ENCODE measurements at regions not wholly inside any gene's neighbourhood (a gene's known extent, or its start where the extent isn't known, plus 50 kb on each side); places are given as distances from the start of the nearest gene placed in this dataset.

DNA sequence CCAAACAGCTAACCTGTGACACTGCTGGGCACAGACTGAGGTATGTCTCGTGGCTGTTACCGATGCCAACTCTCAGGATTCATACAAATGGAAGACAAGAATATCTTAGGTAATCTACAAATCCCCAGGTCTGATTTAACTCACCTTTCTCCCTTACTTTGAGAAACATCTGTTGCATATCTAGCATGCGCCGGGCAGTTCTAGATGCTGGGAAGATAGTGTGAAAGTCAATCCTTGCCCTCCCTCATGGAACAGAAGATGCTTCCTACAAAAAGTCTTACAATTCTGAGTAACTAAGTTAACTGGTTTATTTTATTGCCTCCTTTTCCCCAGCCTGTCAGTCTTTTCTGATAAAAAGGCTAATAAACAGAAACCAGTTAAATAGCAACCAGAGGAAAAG, 212.2 kb upstream of the FAT1 start:
- DNase-seq = no peak
- Mint-ChIP-seq H3K27me3 (ENCODE audit: low read depth) (no peaks in the 10 kb centered on the region), H3K27ac (no peak overlapping the region), H3K9me3 (peaks cover 7% of the 10 kb centered on the region), H3K36me3 (ENCODE audit: low read depth) (no peaks in the 10 kb centered on the region), H3K4me3 (no peak overlapping the region), H3K4me1 (ENCODE audit: low read depth) (no peaks in the 10 kb centered on the region)
- intact Hi-C loops (cut with micrococcal nuclease) = no loop called here
- CTCF ChIA-PET = no interaction called here

DNA sequence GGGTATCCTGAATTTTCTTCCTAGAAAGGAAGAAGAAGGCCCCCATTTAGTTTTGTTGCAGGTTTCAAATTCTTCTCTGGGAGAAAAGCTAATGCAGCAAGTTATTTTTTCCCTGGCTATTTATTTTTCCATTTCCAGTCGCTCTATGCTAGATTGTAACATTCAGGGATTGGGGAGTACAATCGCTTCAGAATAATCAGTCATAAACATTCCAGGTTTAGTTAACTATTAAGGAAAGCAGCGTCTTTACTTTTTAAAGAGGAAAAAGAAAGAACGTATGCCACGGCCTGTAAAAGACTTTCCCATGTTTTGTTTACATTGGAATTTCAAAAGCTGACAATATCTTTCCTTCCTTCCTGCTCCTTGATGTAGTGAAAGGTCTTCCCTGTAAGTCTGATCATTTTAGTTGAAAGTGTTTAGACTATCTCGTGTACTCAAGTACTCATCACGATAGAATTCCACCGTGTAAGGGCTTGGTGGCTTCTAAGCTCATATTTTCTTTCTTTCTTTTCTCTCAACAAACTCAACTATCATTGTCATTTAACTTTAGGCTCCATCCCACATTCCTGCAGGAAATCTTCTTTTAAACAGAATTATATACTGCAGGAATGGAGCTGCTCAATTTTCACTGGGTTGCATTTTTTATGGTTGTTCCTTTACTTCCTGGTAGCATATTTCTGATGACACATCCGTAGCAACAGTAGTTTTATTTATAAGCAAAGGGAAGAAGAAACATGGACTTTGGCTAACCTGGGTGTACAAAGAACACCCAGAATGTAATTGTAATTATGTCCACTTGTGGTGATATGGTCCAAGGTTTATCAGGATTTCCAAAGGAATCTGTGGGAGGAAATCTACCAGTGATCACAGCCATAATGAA, 213.1 kb upstream of the FAT1 start:
- H3K4me1 Mint-ChIP-seq (ENCODE audit: low read depth) = no peaks in the 10 kb centered on the region
- no peak overlapping the region for H3K4me3 Mint-ChIP-seq
- H3K27me3 Mint-ChIP-seq (ENCODE audit: low read depth) = no peaks in the 10 kb centered on the region
- no peak for DNase-seq
- intact Hi-C loops (cut with micrococcal nuclease) = no loop called here
- H3K36me3 Mint-ChIP-seq (ENCODE audit: low read depth) = no peaks in the 10 kb centered on the region
- H3K27ac Mint-ChIP-seq = no peak overlapping the region
- H3K9me3 Mint-ChIP-seq = peaks cover 7% of the 10 kb centered on the region
- CTCF ChIA-PET = no interaction called here

DNA sequence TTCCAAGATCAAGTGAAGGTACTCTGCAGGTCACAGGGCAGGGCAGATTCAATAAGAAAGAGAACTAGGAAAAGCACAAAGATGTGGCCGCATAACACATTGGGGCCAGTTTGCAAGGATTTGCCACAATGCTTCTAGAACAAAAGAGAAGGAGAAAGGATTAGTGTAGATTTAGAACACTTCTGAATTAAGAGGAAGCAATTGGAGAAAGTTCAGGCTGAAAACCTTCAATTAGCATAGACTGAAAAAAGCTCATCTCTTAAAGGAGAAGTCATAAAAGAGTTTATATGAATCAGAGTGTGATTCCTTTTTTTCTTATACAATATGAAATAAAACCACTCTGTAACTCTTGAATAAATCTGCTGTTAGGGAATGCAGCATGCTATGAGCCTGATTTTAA, 215.6 kb upstream of the FAT1 start:
- Mint-ChIP-seq H3K27ac (no peak overlapping the region), H3K27me3 (ENCODE audit: low read depth) (no peaks in the 10 kb centered on the region), H3K36me3 (ENCODE audit: low read depth) (no peaks in the 10 kb centered on the region), H3K9me3 (peaks cover 5% of the 10 kb centered on the region), H3K4me1 (ENCODE audit: low read depth) (no peaks in the 10 kb centered on the region), H3K4me3 (no peak overlapping the region)
- intact Hi-C loops (cut with micrococcal nuclease) = no loop called here
- no peak for DNase-seq
- CTCF ChIA-PET = no interaction called here

DNA sequence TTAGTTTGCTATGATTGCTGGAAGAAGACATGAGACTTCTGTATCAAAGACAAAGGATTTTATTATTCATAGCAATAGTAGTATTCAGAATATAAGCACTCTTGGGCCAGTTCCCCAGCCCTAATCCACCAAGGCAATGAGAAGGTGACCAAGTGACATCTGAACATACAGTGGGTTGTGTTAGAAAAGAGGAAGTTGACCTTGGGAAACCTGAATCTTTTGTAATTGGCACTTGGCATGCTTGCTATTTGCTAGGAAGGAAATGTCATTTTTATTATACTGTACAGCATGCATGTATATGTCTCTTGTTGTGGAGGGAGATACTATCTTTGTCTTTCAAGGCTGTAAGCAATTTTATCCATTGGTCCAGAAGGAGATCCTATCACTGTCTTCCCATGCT, 216.1 kb upstream of the FAT1 start:
- Mint-ChIP-seq H3K4me3 (no peak overlapping the region), H3K36me3 (ENCODE audit: low read depth) (no peaks in the 10 kb centered on the region), H3K4me1 (ENCODE audit: low read depth) (no peaks in the 10 kb centered on the region), H3K9me3 (peaks cover 7% of the 10 kb centered on the region), H3K27me3 (ENCODE audit: low read depth) (no peaks in the 10 kb centered on the region), H3K27ac (no peak overlapping the region)
- intact Hi-C loops (cut with micrococcal nuclease) = no loop called here
- CTCF ChIA-PET = no interaction called here
- DNase-seq = no peak

DNA sequence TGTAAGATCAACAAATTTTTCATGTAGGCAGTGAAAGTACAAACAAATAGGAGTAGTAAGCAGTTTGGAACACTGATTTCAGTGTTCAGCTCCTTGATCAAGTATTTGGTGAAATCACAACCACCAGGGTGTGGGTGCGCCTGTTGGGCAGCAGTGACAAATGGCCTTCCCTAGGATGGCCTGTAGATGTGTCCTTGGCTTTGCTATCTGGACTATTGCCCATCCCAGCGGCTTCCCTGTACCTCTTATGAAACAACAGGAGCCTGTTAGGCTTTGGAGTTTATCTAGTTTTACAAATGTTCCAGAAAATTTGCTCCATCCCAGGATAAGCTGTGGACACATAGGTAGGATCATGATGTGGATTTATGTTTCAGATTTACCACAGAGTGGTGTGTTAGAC, 216.8 kb upstream of the FAT1 start:
- no peaks in the 10 kb centered on the region for H3K4me1 Mint-ChIP-seq (ENCODE audit: low read depth)
- CTCF ChIA-PET = no interaction called here
- H3K36me3 Mint-ChIP-seq (ENCODE audit: low read depth) = no peaks in the 10 kb centered on the region
- H3K4me3 Mint-ChIP-seq = no peak overlapping the region
- H3K27me3 Mint-ChIP-seq (ENCODE audit: low read depth) = no peaks in the 10 kb centered on the region
- intact Hi-C loops (cut with micrococcal nuclease) = no loop called here
- no peak for DNase-seq
- no peak overlapping the region for H3K27ac Mint-ChIP-seq
- H3K9me3 Mint-ChIP-seq = peaks cover 7% of the 10 kb centered on the region

DNA sequence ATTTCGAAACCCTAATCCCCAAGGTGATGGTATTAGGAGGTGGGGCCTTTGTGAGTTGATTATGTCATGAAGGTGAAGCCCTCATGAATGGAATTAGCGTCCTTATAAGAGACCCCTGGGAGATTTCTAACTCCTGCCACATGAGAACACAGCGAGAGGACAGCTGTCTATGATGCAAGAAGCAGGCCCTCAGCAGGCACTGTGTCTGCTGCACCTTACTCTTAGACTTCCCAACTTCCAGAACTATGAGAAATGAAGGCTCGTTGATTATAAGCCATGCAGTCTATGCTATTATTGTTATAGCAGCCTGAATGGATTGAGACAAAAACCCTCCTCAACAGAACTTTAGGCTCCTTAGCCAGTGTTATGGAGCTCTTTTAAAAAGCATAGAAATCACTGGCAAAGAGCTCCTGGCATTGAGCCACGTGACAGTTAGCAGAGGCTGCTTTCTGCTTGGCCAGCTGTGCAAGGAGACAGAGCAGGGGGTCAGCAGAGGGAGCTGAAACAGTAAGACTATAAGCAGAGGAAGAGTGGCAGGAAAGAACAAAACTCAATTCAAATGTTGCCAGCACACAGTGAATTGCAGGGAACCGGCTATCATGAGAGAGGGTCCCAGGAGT, 219.2 kb upstream of the FAT1 start:
- CTCF ChIA-PET = no interaction called here
- Mint-ChIP-seq H3K4me1 (ENCODE audit: low read depth) (no peaks in the 10 kb centered on the region), H3K27me3 (ENCODE audit: low read depth) (no peaks in the 10 kb centered on the region), H3K9me3 (peaks cover 12% of the 10 kb centered on the region), H3K27ac (no peak overlapping the region), H3K36me3 (ENCODE audit: low read depth) (no peaks in the 10 kb centered on the region), H3K4me3 (no peak overlapping the region)
- DNase-seq = no peak
- intact Hi-C loops (cut with micrococcal nuclease) = no loop called here

DNA sequence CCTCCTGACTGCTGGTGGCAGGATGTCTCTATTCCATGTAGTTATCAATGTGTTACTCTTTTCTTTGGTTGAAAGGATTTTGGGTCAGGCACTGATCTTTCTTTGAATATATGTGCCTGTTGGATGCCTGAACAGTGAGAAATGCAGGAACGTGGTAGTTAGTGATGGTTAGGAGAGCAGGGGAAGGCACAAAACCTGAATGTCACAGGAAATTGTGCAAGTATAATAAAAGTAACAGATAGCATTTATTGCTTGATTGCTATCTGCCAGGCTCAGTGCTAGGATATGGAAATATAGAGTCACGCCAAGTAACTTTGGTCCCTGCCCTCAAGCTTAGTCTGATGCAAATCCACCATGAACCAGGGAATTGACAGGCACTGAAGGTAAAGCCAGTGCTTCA, 219.8 kb upstream of the FAT1 start:
- CTCF ChIA-PET = no interaction called here

DNA sequence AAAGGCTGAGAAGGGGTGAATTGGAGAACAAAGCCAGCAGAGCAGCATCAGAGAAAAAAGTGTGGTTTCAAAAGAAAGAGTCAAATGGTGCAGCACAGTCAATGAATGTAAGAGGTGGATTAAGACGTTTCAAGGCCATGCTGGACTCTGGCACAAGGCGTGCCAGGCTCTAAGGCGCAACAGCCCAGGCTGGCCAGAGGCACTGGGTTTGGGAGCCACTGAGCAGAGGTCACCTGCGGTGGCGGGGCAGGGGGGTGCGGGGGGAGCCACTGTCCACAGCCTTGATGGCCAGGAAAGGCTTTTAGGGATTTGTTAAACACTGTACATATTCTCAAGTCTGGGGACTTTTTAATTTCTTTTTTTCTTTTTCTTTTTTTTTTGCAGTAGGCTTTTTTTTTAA, 222.5 kb upstream of the FAT1 start:
- Mint-ChIP-seq H3K4me1 (ENCODE audit: low read depth) (no peaks in the 10 kb centered on the region), H3K36me3 (ENCODE audit: low read depth) (no peaks in the 10 kb centered on the region), H3K27ac (no peak overlapping the region), H3K4me3 (no peak overlapping the region), H3K27me3 (ENCODE audit: low read depth) (no peaks in the 10 kb centered on the region), H3K9me3 (peaks cover 7% of the 10 kb centered on the region)
- CTCF ChIA-PET = no interaction called here
- intact Hi-C loops (cut with micrococcal nuclease) = no loop called here
- DNase-seq = no peak

More for the DNA sequence above, 219.8 kb upstream of the FAT1 start:
- no peak overlapping the region for H3K4me3 Mint-ChIP-seq
- H3K36me3 Mint-ChIP-seq (ENCODE audit: low read depth) = no peaks in the 10 kb centered on the region
- intact Hi-C loops (cut with micrococcal nuclease) = no loop called here
- peaks cover 9% of the 10 kb centered on the region for H3K9me3 Mint-ChIP-seq
- no peaks in the 10 kb centered on the region for H3K27me3 Mint-ChIP-seq (ENCODE audit: low read depth)
- DNase-seq = no peak
- no peaks in the 10 kb centered on the region for H3K4me1 Mint-ChIP-seq (ENCODE audit: low read depth)
- no peak overlapping the region for H3K27ac Mint-ChIP-seq

DNA sequence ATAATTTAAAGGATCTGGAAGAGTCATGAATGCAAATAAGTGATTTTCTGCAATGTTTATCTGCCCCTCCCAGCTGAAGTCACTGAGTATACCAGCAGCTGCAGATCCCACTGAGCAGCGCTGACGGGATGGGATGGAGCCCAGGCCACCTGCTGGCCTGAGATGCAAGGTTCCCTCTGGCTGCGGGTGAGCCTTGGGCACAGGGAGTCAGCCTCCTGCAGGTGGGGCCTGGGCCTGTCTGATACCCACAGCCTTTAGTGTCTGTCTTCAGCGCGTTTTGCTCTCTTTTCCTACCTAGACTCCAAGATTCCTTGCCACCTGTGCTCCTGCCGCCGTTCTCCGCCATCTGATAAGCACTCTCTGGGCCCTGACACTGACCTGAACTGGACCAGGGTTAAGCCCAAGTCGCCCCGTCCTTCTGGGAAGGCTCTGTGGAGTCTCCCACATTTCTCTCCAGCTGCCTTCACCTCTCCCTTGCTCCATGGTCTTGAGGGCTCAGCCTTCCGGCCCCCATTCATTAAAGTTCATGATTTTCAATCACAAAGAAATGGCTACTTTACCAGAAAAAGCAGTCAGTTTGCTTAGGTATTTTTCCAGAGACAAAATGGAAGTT, 223.1 kb upstream of the FAT1 start:
- H3K27me3 Mint-ChIP-seq (ENCODE audit: low read depth) = no peaks in the 10 kb centered on the region
- H3K36me3 Mint-ChIP-seq (ENCODE audit: low read depth) = no peaks in the 10 kb centered on the region
- CTCF ChIA-PET = no interaction called here

DNA sequence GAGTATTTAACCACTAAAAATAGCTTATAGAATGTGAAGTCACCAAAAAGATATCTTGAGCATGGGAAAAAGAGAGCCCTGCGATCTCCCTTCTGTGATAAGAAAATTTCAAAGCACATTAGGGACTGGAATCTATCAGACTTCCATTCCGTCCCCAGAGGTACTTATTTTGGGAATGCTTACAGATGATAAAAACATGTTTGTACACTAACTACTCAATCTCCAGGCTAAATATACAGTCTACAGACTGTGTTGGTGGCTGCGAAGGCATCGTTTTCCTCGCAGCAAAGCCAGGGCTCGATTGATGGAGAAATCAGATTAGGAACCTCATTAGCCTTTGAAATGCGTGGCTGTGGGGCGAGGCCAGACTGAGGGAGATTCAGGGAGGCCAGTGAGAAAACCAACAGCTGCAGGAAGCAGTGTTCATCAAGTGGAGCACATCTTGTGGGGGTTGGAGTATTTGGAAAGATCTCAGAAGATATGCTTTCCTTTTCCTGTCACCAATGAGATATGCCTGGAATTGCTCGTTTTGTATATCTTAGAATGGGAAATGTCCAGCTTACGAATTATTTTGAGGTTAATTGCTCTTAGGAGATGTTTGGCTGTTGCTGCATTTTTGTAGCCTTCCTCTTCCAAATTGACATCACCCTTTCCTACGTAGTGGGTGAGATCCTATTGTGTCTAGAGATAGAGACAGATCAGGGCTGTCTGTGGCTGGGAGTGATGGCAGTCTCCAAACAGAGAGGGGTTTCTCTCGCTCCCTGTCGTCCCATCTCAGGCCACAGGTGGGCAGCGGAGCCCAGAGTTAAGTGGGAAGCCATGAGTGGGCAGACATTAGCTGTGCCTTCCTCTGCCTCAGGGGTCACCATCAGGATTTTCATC, 224.9 kb upstream of the FAT1 start:
- CTCF ChIA-PET = interaction anchor here (0.6 kb wide), 1 partner anchor 316 kb away, joined by 3 read pairs; no protein-coding TSS in a partner anchor
- no peak overlapping the region for H3K4me3 Mint-ChIP-seq

More for the DNA sequence above, 223.1 kb upstream of the FAT1 start:
- no peak for DNase-seq
- intact Hi-C loops (cut with micrococcal nuclease) = no loop called here
- H3K9me3 Mint-ChIP-seq = peaks cover 7% of the 10 kb centered on the region
- no peak overlapping the region for H3K27ac Mint-ChIP-seq
- no peak overlapping the region for H3K4me3 Mint-ChIP-seq
- H3K4me1 Mint-ChIP-seq (ENCODE audit: low read depth) = no peaks in the 10 kb centered on the region

DNA sequence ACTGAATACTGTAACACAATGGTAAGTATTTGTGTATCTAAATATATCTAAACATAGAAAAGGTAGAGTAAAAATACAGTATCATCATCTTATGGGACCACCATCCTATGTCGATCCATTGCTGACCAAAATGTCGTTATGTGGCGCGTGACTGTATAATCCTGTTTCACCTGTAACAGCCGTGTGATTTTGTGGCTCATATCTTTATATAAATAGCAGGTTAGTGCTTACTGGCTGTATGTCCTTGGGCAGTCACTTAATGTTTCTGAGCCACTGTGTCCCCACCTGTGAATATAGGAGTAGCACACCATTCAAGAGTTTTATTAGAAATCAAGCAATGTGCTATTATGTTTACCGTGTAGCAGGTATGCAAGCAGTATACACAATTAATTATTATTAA, 226.2 kb upstream of the FAT1 start:
- H3K4me3 Mint-ChIP-seq = no peak overlapping the region
- CTCF ChIA-PET = no interaction called here
- intact Hi-C loops (cut with micrococcal nuclease) = no loop called here

More for the DNA sequence above, 224.9 kb upstream of the FAT1 start:
- intact Hi-C loops (cut with micrococcal nuclease) = no loop called here
- Mint-ChIP-seq H3K4me1 (ENCODE audit: low read depth) (no peaks in the 10 kb centered on the region), H3K27me3 (ENCODE audit: low read depth) (no peaks in the 10 kb centered on the region), H3K27ac (no peak overlapping the region), H3K9me3 (peaks cover 7% of the 10 kb centered on the region), H3K36me3 (ENCODE audit: low read depth) (no peaks in the 10 kb centered on the region)
- no peak for DNase-seq

DNA sequence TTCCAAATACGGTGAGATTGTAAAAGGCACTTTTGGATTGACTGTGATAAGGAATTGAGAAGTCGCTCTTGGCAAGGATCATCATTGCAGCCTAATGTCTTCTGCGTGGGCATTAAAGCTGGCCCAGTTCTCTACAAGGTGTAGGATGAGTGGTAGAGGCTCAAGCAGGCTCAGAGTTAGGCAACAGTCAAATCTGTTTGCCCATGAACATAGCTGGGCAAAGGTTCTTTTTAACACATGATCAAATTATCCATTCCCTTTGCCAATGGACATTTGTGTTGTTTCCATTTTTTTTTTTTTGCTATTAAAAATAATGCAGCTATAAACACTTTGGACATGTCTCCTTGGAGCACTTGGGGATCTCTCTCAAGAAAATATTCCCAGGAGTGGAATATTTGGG, 229.1 kb upstream of the FAT1 start:
- no peaks in the 10 kb centered on the region for H3K27me3 Mint-ChIP-seq (ENCODE audit: low read depth)
- H3K27ac Mint-ChIP-seq = no peak overlapping the region
- DNase-seq = no peak
- no peak overlapping the region for H3K4me3 Mint-ChIP-seq
- no peaks in the 10 kb centered on the region for H3K4me1 Mint-ChIP-seq (ENCODE audit: low read depth)
- CTCF ChIA-PET = no interaction called here
- intact Hi-C loops (cut with micrococcal nuclease) = no loop called here
- no peaks in the 10 kb centered on the region for H3K9me3 Mint-ChIP-seq
- H3K36me3 Mint-ChIP-seq (ENCODE audit: low read depth) = no peaks in the 10 kb centered on the region

More for the DNA sequence above, 226.2 kb upstream of the FAT1 start:
- Mint-ChIP-seq H3K27me3 (ENCODE audit: low read depth) (no peaks in the 10 kb centered on the region), H3K4me1 (ENCODE audit: low read depth) (no peaks in the 10 kb centered on the region), H3K36me3 (ENCODE audit: low read depth) (no peaks in the 10 kb centered on the region), H3K27ac (no peak overlapping the region), H3K9me3 (peaks cover 5% of the 10 kb centered on the region)
- DNase-seq = no peak

All from activated naive CD4-positive, alpha-beta T cell treated with anti-CD3 and anti-CD28 coated beads for 36 hours (primary cell).